A549 (cell line): ENCODE measurements at regions not wholly inside any gene's neighbourhood (a gene's known extent, or its start where the extent isn't known, plus 50 kb on each side); places are given as distances from the start of the nearest gene placed in this dataset.

Experiments used
- ATAC-seq, 2 experiments: fragments of 200-7000 bp in 1 of 2; fragments of >200 bp in 1 of 2; cut with Nextera tagmentation in 1 of 2; cut with Tn5 transposase in 1 of 2; 3 replicates each; pipeline versions ENCODE4 v1.8.0 to v1.9.1; 2018 to 2020; ENCODE audit warnings: mild to moderate bottlenecking in 1 of 2, moderate library complexity in 1 of 2
- CTCF ChIA-PET: fragments of 300-600 bp; sonication (Branson Sonifier 250); formaldehyde crosslinking; extraction: SDS; loops from one replicate; lab custom pipeline; 2021; ENCODE audit warnings: antibody characterized with exemption, inconsistent platforms; lab: Yijun Ruan, JAX
- POLR2A ChIA-PET: fragments of 350-600 bp; formaldehyde crosslinking; extraction: SDS; loops from one replicate; lab custom pipeline; 2021; ENCODE audit warnings: antibody characterized with exemption, inconsistent platforms; lab: Yijun Ruan, JAX
- DNase-seq, 2 experiments: peaks; one replicate each; pipeline versions ENCODE4 v3.0.0 to v3.0.0-alpha.2; 2011 to 2016; ENCODE audit warnings: low read depth in 1 of 2, low spot score in 1 of 2
- FAIRE-seq: peaks from 2 replicates; lab custom pipeline; 2011; peaks lifted over from hg19 to GRCh38; lab: Jason Lieb, UNC
- H3K27ac ChIP-seq, 2 experiments: fragments of >200 bp; sonication (Bioruptor Twin); formaldehyde crosslinking; 3 replicates each; pipeline ENCODE4 v1.5.1; 2016 to 2017
- H3K4me1 ChIP-seq: fragments of >200 bp; sonication (Bioruptor Twin); formaldehyde crosslinking; 3 replicates; pipeline ENCODE4 v1.6.1; 2016
- H3K4me2 ChIP-seq: fragments of >200 bp; sonication (Bioruptor Twin); formaldehyde crosslinking; 3 replicates; pipeline ENCODE4 v1.6.1; 2016
- H3K4me3 ChIP-seq: fragments of >200 bp; sonication (Bioruptor Twin); formaldehyde crosslinking; 3 replicates; pipeline ENCODE4 v1.5.1; 2016
- H3K9me3 ChIP-seq: fragments of >200 bp; sonication (Bioruptor Twin); formaldehyde crosslinking; 3 replicates; pipeline ENCODE4 v1.6.1; 2016
- CBX8 ChIP-seq: fragments of 200-600 bp; sonication (generic); IDR thresholded peaks from 2 replicates; pipeline ENCODE4 v1.6.1; 2016
- CEBPB ChIP-seq, 2 experiments: fragments of >200 bp in 1 of 2; sonication (Bioruptor Twin) in 1 of 2; formaldehyde crosslinking in 1 of 2; IDR thresholded peaks; 2 replicates each; pipeline ENCODE4 v1.6.1; 2012 to 2016
- CHD2 ChIP-seq: fragments of 150-350 bp; IDR thresholded peaks from 2 replicates; pipeline ENCODE4 v1.6.1; 2014; ENCODE audit warnings: low read length; ENCODE audit not compliant: partially characterized antibody
- CHD4 ChIP-seq: fragments of 200-600 bp; sonication (generic); IDR thresholded peaks from 2 replicates; pipeline ENCODE4 v1.6.1; 2016; ENCODE audit warnings: antibody characterized with exemption, mild to moderate bottlenecking, borderline replicate concordance
- E2F6 ChIP-seq: IDR thresholded peaks from 2 replicates; pipeline ENCODE4 v1.6.1; 2012; ENCODE audit warnings: low read depth, borderline replicate concordance
- EP300 ChIP-seq, 2 experiments: fragments of >200 bp; sonication (Bioruptor Twin); formaldehyde crosslinking; IDR thresholded peaks; 2 replicates in 1 of 2; 3 replicates in 1 of 2; pipeline ENCODE4 v1.6.1; 2016 to 2017
- ESRRA ChIP-seq: fragments of 150-350 bp; IDR thresholded peaks from 2 replicates; pipeline ENCODE4 v1.6.1; 2014; ENCODE audit warnings: mild to moderate bottlenecking, low read length, borderline replicate concordance
- FOSL2 ChIP-seq, 2 experiments: fragments of 450-650 bp in 1 of 2; fragments of >200 bp in 1 of 2; sonication (Bioruptor Twin) in 1 of 2; formaldehyde crosslinking; IDR thresholded peaks; 2 replicates each; pipeline versions ENCODE4 v1.5.0 to v1.6.1; 2016 to 2020; ENCODE audit warnings: mild to moderate bottlenecking in 1 of 2, moderate library complexity in 1 of 2
- HOXA7 ChIP-seq: fragments of 250-450 bp; sonication (Bioruptor Pico); IDR thresholded peaks from 2 replicates; pipeline ENCODE4 v1.5.0; 2020; ENCODE audit warnings: mild to moderate bottlenecking, moderate library complexity
- JUN ChIP-seq, 2 experiments: fragments of >200 bp; sonication (Bioruptor Twin); formaldehyde crosslinking; IDR thresholded peaks; 2 replicates in 1 of 2; 3 replicates in 1 of 2; pipeline ENCODE4 v1.6.1; 2016 to 2017
- KDM1A ChIP-seq: fragments of 200-600 bp; sonication (generic); IDR thresholded peaks from 2 replicates; pipeline ENCODE4 v1.6.1; 2016; ENCODE audit warnings: low read depth, mild to moderate bottlenecking
- KDM5A ChIP-seq: fragments of 200-600 bp; sonication (generic); IDR thresholded peaks from 2 replicates; pipeline ENCODE4 v1.6.1; 2016; ENCODE audit warnings: antibody characterized with exemption, mild to moderate bottlenecking
- MAZ ChIP-seq: fragments of 150-350 bp; IDR thresholded peaks from 2 replicates; pipeline ENCODE4 v1.6.1; 2014; ENCODE audit warnings: antibody characterized with exemption, low read depth, low read length, borderline replicate concordance
- MYC ChIP-seq: IDR thresholded peaks from 2 replicates; pipeline ENCODE4 v1.6.1; 2012; ENCODE audit warnings: mild to moderate bottlenecking, inconsistent platforms, low read length, improper control_type of control experiment, borderline replicate concordance
- NFE2L2 ChIP-seq: fragments of 150-350 bp; conservative IDR thresholded peaks from 2 replicates; pipeline ENCODE4 v1.6.1; 2014; ENCODE audit warnings: low read length
- NPAS2 ChIP-seq: fragments of 250-450 bp; sonication (Bioruptor Pico); IDR thresholded peaks from 2 replicates; pipeline ENCODE4 v1.8.0; 2022; ENCODE audit warnings: mild to moderate bottlenecking, moderate library complexity, borderline replicate concordance
- PBX3 ChIP-seq: IDR thresholded peaks from 2 replicates; pipeline ENCODE4 v1.6.1; 2012
- SREBF2 ChIP-seq: fragments of 450-650 bp; IDR thresholded peaks from 2 replicates; pipeline ENCODE4 v1.6.1; 2014; ENCODE audit warnings: mild to moderate bottlenecking, moderate library complexity
- TFCP2L1 ChIP-seq: fragments of 250-450 bp; sonication (Bioruptor Pico); IDR thresholded peaks from 2 replicates; pipeline ENCODE4 v1.5.0; 2021; ENCODE audit warnings: mild to moderate bottlenecking
- TP53 ChIP-seq: fragments of 250-450 bp; sonication (Bioruptor Pico); IDR thresholded peaks from 2 replicates; pipeline ENCODE4 v1.5.0; 2021; ENCODE audit warnings: mild to moderate bottlenecking, moderate library complexity
- ZC3H11A ChIP-seq: fragments of 450-650 bp; IDR thresholded peaks from 2 replicates; pipeline ENCODE4 v1.6.1; 2014; ENCODE audit warnings: antibody characterized with exemption, mild to moderate bottlenecking
- ZFP36 ChIP-seq: fragments of 450-650 bp; IDR thresholded peaks from 2 replicates; pipeline ENCODE4 v1.6.1; 2014; ENCODE audit warnings: borderline replicate concordance; ENCODE audit not compliant: partially characterized antibody
- ZNF302 ChIP-seq: fragments of 250-450 bp; sonication (Bioruptor Pico); IDR thresholded peaks from 2 replicates; pipeline ENCODE4 v1.9.0; 2021; ENCODE audit warnings: inconsistent platforms, mild to moderate bottlenecking, moderate library complexity
- whole genome bisulfite sequencing: methylation state at CpG from one replicate; pipeline ENCODE4 v1.1.6; 2017; ENCODE audit errors: missing lambda C conversion rate; 5-methylcytosine and 5-hydroxymethylcytosine counted together
- TF ChIP-seq, protein P1 (sequence below): fragments of >200 bp; sonication (Bioruptor Twin); formaldehyde crosslinking; IDR thresholded peaks from 2 replicates; pipeline ENCODE4 v1.6.1; 2016
- TF ChIP-seq, protein P2 (sequence below): fragments of >200 bp; sonication (Bioruptor Twin); formaldehyde crosslinking; IDR thresholded peaks from 3 replicates; pipeline ENCODE4 v1.5.1; 2016
- TF ChIP-seq, protein P3 (sequence below): fragments of 250-450 bp; sonication (Bioruptor Pico); IDR thresholded peaks from 2 replicates; pipeline ENCODE4 v1.5.0; 2021; ENCODE audit warnings: mild to moderate bottlenecking, moderate library complexity, borderline replicate concordance

- FAIRE-seq: no peak
Measured at GRCh38 chr1:5506634-5507033, 485.6 kb downstream of the NPHP4 start.

GRCh38 chr1:5505944-5506343 is 486.3 kb downstream of the NPHP4 start:
- whole genome bisulfite sequencing: 13% methylated on average over 3 of the region's 6 CpGs
- Histone ChIP-seq H3K27ac (no peak overlapping the region), H3K4me1 (no peaks in the 10 kb centered on the region)
- ChIA-PET CTCF (interaction anchor here (3.3 kb wide), 1 partner anchor 9 kb away, joined by 13 read pairs; no protein-coding TSS in a partner anchor), POLR2A (no interaction called here)
- TF ChIP-seq CBX8 (no peak), MYC (no peak), JUN (IDR thresholded peaks at IDR 0.05) (no peak), NFE2L2 (no peak), MAZ (no peak), TP53 (CRISPR knock-in tag) (no peak)
- TF ChIP-seq, protein P1, sequence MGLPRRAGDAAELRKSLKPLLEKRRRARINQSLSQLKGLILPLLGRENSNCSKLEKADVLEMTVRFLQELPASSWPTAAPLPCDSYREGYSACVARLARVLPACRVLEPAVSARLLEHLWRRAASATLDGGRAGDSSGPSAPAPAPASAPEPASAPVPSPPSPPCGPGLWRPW: no peak
- TF ChIP-seq, all 56 proteins: peak for 0
- no peak overlapping the region for H3K4me3 ChIP-seq
- H3K9me3 ChIP-seq: no peaks in the 10 kb centered on the region
- no peak for DNase-seq
- no peak overlapping the region for H3K4me2 ChIP-seq
- FAIRE-seq: no peak
- no peak for ATAC-seq

More at GRCh38 chr1:5506634-5507033, 485.6 kb downstream of the NPHP4 start:
- Histone ChIP-seq H3K4me2 (no peak overlapping the region), H3K9me3 (no peaks in the 10 kb centered on the region), H3K4me3 (no peak overlapping the region), H3K4me1 (no peaks in the 10 kb centered on the region), H3K27ac (no peak overlapping the region)
- ATAC-seq: no peak
- 30% methylated on average over 7 of the region's 11 CpGs for WGBS
- DNase-seq: no peak
- no peak for TF ChIP-seq CHD2
- no peak for TF ChIP-seq SREBF2
- no peak for TF ChIP-seq CEBPB (IDR thresholded peaks at IDR 0.05)
- no peak for TF ChIP-seq FOSL2 (IDR thresholded peaks at IDR 0.05)
- no peak for TF ChIP-seq FOSL2 (CRISPR knock-in tag; IDR thresholded peaks at IDR 0.05)
- TF ChIP-seq ZNF302 (CRISPR knock-in tag): no peak
- CTCF ChIA-PET: interaction anchor here (1.4 to 3.3 kb wide), 2 partner anchors 8 to 239 kb away, joined by 7 to 13 read pairs; no protein-coding TSS in a partner anchor
- POLR2A ChIA-PET: no interaction called here

DNA sequence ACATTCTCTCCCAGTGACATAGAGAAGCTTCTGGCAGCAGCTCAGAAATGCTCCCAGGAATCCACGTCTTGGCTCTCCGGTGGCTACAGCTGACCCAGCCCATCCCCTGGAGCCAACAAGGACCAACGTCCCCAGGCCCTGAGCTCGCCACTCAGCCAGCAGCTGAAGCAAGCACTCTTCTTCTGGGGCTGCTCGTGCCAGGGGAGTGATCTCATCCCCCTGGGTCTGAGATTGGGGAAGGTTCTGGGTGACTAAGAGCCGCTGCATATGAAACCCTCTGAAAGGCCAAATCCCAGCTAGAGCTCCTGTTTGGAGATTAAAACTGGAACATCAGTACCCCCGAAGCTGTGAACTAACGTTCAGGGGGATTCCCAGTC is 487.9 kb downstream of the NPHP4 start:
- TF ChIP-seq ZFP36: no peak
- TF ChIP-seq E2F6: no peak
- TF ChIP-seq CHD4: no peak
- no peak for TF ChIP-seq HOXA7 (CRISPR knock-in tag)
- TF ChIP-seq, protein P2, sequence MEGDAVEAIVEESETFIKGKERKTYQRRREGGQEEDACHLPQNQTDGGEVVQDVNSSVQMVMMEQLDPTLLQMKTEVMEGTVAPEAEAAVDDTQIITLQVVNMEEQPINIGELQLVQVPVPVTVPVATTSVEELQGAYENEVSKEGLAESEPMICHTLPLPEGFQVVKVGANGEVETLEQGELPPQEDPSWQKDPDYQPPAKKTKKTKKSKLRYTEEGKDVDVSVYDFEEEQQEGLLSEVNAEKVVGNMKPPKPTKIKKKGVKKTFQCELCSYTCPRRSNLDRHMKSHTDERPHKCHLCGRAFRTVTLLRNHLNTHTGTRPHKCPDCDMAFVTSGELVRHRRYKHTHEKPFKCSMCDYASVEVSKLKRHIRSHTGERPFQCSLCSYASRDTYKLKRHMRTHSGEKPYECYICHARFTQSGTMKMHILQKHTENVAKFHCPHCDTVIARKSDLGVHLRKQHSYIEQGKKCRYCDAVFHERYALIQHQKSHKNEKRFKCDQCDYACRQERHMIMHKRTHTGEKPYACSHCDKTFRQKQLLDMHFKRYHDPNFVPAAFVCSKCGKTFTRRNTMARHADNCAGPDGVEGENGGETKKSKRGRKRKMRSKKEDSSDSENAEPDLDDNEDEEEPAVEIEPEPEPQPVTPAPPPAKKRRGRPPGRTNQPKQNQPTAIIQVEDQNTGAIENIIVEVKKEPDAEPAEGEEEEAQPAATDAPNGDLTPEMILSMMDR: no peak
- no peak for TF ChIP-seq EP300 (IDR thresholded peaks at IDR 0.05)
- no peak for TF ChIP-seq CEBPB (IDR thresholded peaks at IDR 0.05)
- no peak for TF ChIP-seq NPAS2
- no peak for TF ChIP-seq KDM5A
- TF ChIP-seq, protein P3, sequence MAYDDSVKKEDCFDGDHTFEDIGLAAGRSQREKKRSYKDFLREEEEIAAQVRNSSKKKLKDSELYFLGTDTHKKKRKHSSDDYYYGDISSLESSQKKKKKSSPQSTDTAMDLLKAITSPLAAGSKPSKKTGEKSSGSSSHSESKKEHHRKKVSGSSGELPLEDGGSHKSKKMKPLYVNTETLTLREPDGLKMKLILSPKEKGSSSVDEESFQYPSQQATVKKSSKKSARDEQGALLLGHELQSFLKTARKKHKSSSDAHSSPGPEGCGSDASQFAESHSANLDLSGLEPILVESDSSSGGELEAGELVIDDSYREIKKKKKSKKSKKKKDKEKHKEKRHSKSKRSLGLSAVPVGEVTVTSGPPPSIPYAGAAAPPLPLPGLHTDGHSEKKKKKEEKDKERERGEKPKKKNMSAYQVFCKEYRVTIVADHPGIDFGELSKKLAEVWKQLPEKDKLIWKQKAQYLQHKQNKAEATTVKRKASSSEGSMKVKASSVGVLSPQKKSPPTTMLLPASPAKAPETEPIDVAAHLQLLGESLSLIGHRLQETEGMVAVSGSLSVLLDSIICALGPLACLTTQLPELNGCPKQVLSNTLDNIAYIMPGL (CRISPR knock-in tag): no peak
- no peak for TF ChIP-seq CBX8
- no peak for TF ChIP-seq PBX3
- no peak for TF ChIP-seq ZC3H11A
- TF ChIP-seq TFCP2L1 (CRISPR knock-in tag): no peak
- TF ChIP-seq KDM1A: no peak
- TF ChIP-seq ESRRA: no peak
- Histone ChIP-seq H3K27ac (no peak overlapping the region), H3K4me2 (no peak overlapping the region), H3K9me3 (no peaks in the 10 kb centered on the region), H3K4me1 (no peaks in the 10 kb centered on the region), H3K4me3 (no peak overlapping the region)
- no peak for FAIRE-seq
- WGBS: 13% methylated on average over 6 of the region's 8 CpGs
- ATAC-seq: 0 out of 6 replicates have a peak, but pooled peaks of 1 of the 2 experiments have one; percentile 19
- ChIA-PET CTCF (interaction anchor here (1.8 to 3.3 kb wide), 2 partner anchors 11 to 241 kb away, joined by 8 to 13 read pairs; no protein-coding TSS in a partner anchor), POLR2A (no interaction called here)
- DNase-seq: no peak
